A673 (cell line): ENCODE measurements at regions not wholly inside any gene's neighbourhood (a gene's known extent, or its start where the extent isn't known, plus 50 kb on each side); places are given as distances from the start of the nearest gene placed in this dataset.

Experiments
- BruUV-seq: library from RNA; stranded (reverse); fragments of 400-500 nt; replicated peaks from 2 replicates; lab custom pipeline; 2021; lab: Mats Ljungman, UMichigan
- CTCF ChIA-PET: fragments of 300-600 bp; sonication (Branson Sonifier 250); formaldehyde crosslinking; loops from one replicate; lab custom pipeline; 2022; ENCODE audit warnings: antibody characterized with exemption; lab: Charles Lee
- POLR2A ChIA-PET: fragments of 300-600 bp; sonication (Branson Sonifier 250); formaldehyde crosslinking; loops from one replicate; lab custom pipeline; 2022; ENCODE audit warnings: antibody characterized with exemption; ENCODE audit not compliant: low non-redundant PET; lab: Charles Lee
- DNase-seq: peaks from one replicate; pipeline ENCODE4 v3.0.0-alpha.2; 2015; ENCODE audit warnings: low spot score
- H3K27ac ChIP-seq: fragments of 200-600 bp; sonication (generic); 2 replicates; pipeline ENCODE4 v1.5.1; 2016; ENCODE audit warnings: mixed run types, low read depth, mild to moderate bottlenecking, mixed read lengths, antibody characterized with exemption, low read length; ENCODE audit not compliant: poor library complexity, severe bottlenecking
- H3K27me3 ChIP-seq: fragments of 200-600 bp; sonication (generic); replicated peaks from 2 replicates; pipeline ENCODE4 v1.6.1; 2017; ENCODE audit warnings: mixed run types, low read depth, mild to moderate bottlenecking, mixed read lengths, antibody characterized with exemption, low read length; ENCODE audit not compliant: insufficient read depth, poor library complexity
- H3K36me3 ChIP-seq: fragments of 200-600 bp; sonication (generic); 2 replicates; pipeline ENCODE4 v1.6.1; 2016; ENCODE audit warnings: mixed run types, mild to moderate bottlenecking, mixed read lengths, antibody characterized with exemption, low read length; ENCODE audit not compliant: insufficient read depth, poor library complexity, severe bottlenecking
- H3K4me1 ChIP-seq: fragments of 200-600 bp; sonication (generic); 2 replicates; pipeline ENCODE4 v1.6.1; 2017; ENCODE audit warnings: mixed run types, mild to moderate bottlenecking, mixed read lengths, antibody characterized with exemption, low read length; ENCODE audit not compliant: insufficient read depth, poor library complexity, severe bottlenecking
- H3K4me3 ChIP-seq: fragments of 200-600 bp; sonication (generic); 2 replicates; pipeline ENCODE4 v1.5.1; 2016; ENCODE audit warnings: low read depth, mixed run types, mild to moderate bottlenecking, mixed read lengths, low read length; ENCODE audit not compliant: poor library complexity, severe bottlenecking
- H3K9me3 ChIP-seq: fragments of 200-600 bp; sonication (generic); 2 replicates; pipeline ENCODE4 v1.6.1; 2016; ENCODE audit warnings: mixed run types, low read depth, mild to moderate bottlenecking, mixed read lengths, antibody characterized with exemption, low read length; ENCODE audit not compliant: poor library complexity, severe bottlenecking
- EZH2 ChIP-seq: fragments of 200-600 bp; sonication (generic); IDR thresholded peaks from 2 replicates; pipeline ENCODE4 v1.6.1; 2017; ENCODE audit warnings: borderline replicate concordance, low read depth, mild to moderate bottlenecking, mixed read lengths, antibody characterized with exemption, low read length; ENCODE audit not compliant: poor library complexity, severe bottlenecking
- intact Hi-C: fragments of 100-400 bp; cut with micrococcal nuclease; formaldehyde crosslinking; loops from one replicate; pipeline ENCODE4 v1.10.0; 2022; ENCODE audit not compliant: unreplicated experiment
- TF ChIP-seq, protein P1 (sequence below): fragments of 300-800, 200-600 bp; sonication (generic); conservative IDR thresholded peaks from 2 replicates; pipeline ENCODE4 v1.5.1; 2017; ENCODE audit warnings: low read depth, mild to moderate bottlenecking, antibody characterized with exemption, low read length, moderate library complexity, mixed read lengths

DNA sequence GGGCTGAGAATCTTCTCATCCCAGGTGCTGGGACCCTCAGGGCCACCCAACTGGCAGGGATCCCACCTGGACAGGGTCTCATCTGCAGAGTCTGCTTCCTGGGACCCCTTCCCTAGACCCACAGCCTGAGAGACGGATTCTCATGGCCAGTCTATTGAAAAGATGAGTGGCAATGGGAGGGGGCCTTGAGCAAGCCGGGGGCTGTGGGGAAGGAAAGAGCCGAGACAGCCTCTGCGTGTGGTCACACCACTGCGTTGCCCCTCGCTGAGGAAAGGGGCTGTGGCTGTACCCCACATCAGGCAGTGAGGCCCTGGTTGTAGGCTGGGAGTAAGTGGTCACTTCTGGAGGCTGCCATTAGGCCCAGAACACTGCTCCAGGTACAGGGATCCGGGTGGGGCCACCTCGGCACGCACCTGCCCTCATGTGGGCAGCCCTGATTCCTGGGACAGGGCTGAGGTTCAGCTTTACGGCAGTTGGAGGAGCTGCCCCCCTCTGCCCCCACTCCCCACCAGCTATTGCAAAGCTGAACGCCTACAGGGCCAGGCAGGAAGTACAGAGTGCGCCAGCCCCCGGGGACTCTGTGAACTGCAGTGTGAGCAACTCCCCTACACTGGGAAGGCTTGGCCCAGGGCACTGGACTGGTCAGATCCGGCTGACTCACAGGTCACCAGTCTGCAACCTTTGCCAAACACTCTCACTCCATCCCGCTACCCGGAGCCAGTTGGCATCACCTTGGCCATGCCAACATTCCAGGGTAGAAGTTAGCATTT, 106.9 kb downstream of the RIPK4 start:
- TF ChIP-seq EZH2 = no peak
- TF ChIP-seq, protein P1, sequence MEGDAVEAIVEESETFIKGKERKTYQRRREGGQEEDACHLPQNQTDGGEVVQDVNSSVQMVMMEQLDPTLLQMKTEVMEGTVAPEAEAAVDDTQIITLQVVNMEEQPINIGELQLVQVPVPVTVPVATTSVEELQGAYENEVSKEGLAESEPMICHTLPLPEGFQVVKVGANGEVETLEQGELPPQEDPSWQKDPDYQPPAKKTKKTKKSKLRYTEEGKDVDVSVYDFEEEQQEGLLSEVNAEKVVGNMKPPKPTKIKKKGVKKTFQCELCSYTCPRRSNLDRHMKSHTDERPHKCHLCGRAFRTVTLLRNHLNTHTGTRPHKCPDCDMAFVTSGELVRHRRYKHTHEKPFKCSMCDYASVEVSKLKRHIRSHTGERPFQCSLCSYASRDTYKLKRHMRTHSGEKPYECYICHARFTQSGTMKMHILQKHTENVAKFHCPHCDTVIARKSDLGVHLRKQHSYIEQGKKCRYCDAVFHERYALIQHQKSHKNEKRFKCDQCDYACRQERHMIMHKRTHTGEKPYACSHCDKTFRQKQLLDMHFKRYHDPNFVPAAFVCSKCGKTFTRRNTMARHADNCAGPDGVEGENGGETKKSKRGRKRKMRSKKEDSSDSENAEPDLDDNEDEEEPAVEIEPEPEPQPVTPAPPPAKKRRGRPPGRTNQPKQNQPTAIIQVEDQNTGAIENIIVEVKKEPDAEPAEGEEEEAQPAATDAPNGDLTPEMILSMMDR = no peak
- no peak for DNase-seq
- Histone ChIP-seq H3K27ac (no peak overlapping the region), H3K4me1 (no peaks in the 10 kb centered on the region), H3K4me3 (no peak overlapping the region), H3K27me3 (peaks cover 3% of the 10 kb centered on the region), H3K36me3 (no peaks in the 10 kb centered on the region), H3K9me3 (no peaks in the 10 kb centered on the region)
- ChIA-PET CTCF (no interaction called here), POLR2A (no interaction called here)
- no TSS peak for BruUV-seq
- intact Hi-C loops = no loop called here

GRCh38 chr21:41656946-41657525, 109.8 kb downstream of the RIPK4 start:
- Histone ChIP-seq H3K4me1 (no peaks in the 10 kb centered on the region), H3K4me3 (no peak overlapping the region), H3K27me3 (peaks cover 3% of the 10 kb centered on the region), H3K27ac (no peak overlapping the region), H3K36me3 (no peaks in the 10 kb centered on the region), H3K9me3 (no peaks in the 10 kb centered on the region)
- ChIA-PET POLR2A (interaction anchor here (0.7 kb wide), 1 partner anchor 10 kb away, joined by 24 read pairs; no protein-coding TSS in a partner anchor), CTCF (no interaction called here)
- intact Hi-C loops = no loop called here
- DNase-seq = no peak
- no TSS peak for BruUV-seq
- TF ChIP-seq EZH2 = no peak
- TF ChIP-seq, protein P1 = no peak

GRCh38 chr21:41655259-41655658, 111.6 kb downstream of the RIPK4 start:
- H3K27me3 ChIP-seq = peaks cover 3% of the 10 kb centered on the region
- intact Hi-C loops = no loop called here
- POLR2A ChIA-PET = interaction anchor here (0.5 kb wide), 1 partner anchor 75 kb away, joined by 3 read pairs; no protein-coding TSS in a partner anchor

More at GRCh38 chr21:41655259-41655658, 111.6 kb downstream of the RIPK4 start:
- CTCF ChIA-PET = no interaction called here
- no peaks in the 10 kb centered on the region for H3K36me3 ChIP-seq
- H3K9me3 ChIP-seq = no peaks in the 10 kb centered on the region
- H3K4me3 ChIP-seq = no peak overlapping the region
- no peaks in the 10 kb centered on the region for H3K4me1 ChIP-seq
- DNase-seq = no peak
- TF ChIP-seq EZH2 = no peak
- TF ChIP-seq, protein P1 = no peak
- BruUV-seq = no TSS peak
- no peak overlapping the region for H3K27ac ChIP-seq
